ENCODE measurements at regions not wholly inside any gene's neighbourhood (a gene's known extent, or its start where the extent isn't known, plus 50 kb on each side); places are given as distances from the start of the nearest gene placed in this dataset.

- H3K27me3 ChIP-seq: no peaks in the 10 kb centered on the region
- H3K4me1 ChIP-seq (ENCODE audit: low read depth): peaks cover 6% of the 10 kb centered on the region
- H3K27ac ChIP-seq: no peak overlapping the region
- no peak overlapping the region for H3K4me3 ChIP-seq
- TF ChIP-seq CTCF (IDR thresholded peaks at IDR 0.05; ENCODE audit: low read depth, low read length): no peak
- H3K9me3 ChIP-seq (ENCODE audit: low read depth): no peaks in the 10 kb centered on the region
- H3K36me3 ChIP-seq: no peaks in the 10 kb centered on the region
- peak in 1 of 2 donors; percentile 70 for DNase-seq (ENCODE audit: low read depth in 1 of 2, low spot score in 1 of 2)
These were observed 112.2 kb downstream of the PLEKHG1 start for GRCh38 chr6:150711584-150712504.

- H3K4me1 ChIP-seq (ENCODE audit: low read depth): peaks cover 6% of the 10 kb centered on the region
- no peak overlapping the region for H3K4me3 ChIP-seq
- no peaks in the 10 kb centered on the region for H3K27me3 ChIP-seq
- TF ChIP-seq CTCF (IDR thresholded peaks at IDR 0.05; ENCODE audit: low read depth, low read length): no peak
- H3K36me3 ChIP-seq: no peaks in the 10 kb centered on the region
- H3K9me3 ChIP-seq (ENCODE audit: low read depth): no peaks in the 10 kb centered on the region
- no peak overlapping the region for H3K27ac ChIP-seq
- DNase-seq (ENCODE audit: low read depth in 1 of 2, low spot score in 1 of 2): no peak
These were observed 113.0 kb downstream of the PLEKHG1 start for GRCh38 chr6:150712505-150713252.

- peaks cover 6% of the 10 kb centered on the region for H3K4me1 ChIP-seq (ENCODE audit: low read depth)
- H3K36me3 ChIP-seq: no peaks in the 10 kb centered on the region
- no peak overlapping the region for H3K4me3 ChIP-seq
- no peak overlapping the region for H3K27ac ChIP-seq
- no peaks in the 10 kb centered on the region for H3K27me3 ChIP-seq
- no peak for TF ChIP-seq CTCF (IDR thresholded peaks at IDR 0.05; ENCODE audit: low read depth, low read length)
- DNase-seq (ENCODE audit: low read depth in 1 of 2, low spot score in 1 of 2): no peak
- H3K9me3 ChIP-seq (ENCODE audit: low read depth): no peaks in the 10 kb centered on the region
These were observed 113.8 kb downstream of the PLEKHG1 start for GRCh38 chr6:150713487-150713886.

GRCh38 chr6:150713931-150714330 is 114.2 kb downstream of the PLEKHG1 start:
- Histone ChIP-seq H3K27me3 (no peaks in the 10 kb centered on the region), H3K4me1 (ENCODE audit: low read depth) (peaks cover 6% of the 10 kb centered on the region), H3K9me3 (ENCODE audit: low read depth) (no peaks in the 10 kb centered on the region), H3K4me3 (no peak overlapping the region), H3K36me3 (no peaks in the 10 kb centered on the region), H3K27ac (no peak overlapping the region)
- TF ChIP-seq CTCF (IDR thresholded peaks at IDR 0.05; ENCODE audit: low read depth, low read length): no peak
- peak in 1 of 2 donors; percentile 41 for DNase-seq (ENCODE audit: low read depth in 1 of 2, low spot score in 1 of 2)

GRCh38 chr6:150715133-150715532 is 115.4 kb downstream of the PLEKHG1 start:
- no peaks in the 10 kb centered on the region for H3K27me3 ChIP-seq
- TF ChIP-seq CTCF (IDR thresholded peaks at IDR 0.05; ENCODE audit: low read depth, low read length): no peak
- no peaks in the 10 kb centered on the region for H3K36me3 ChIP-seq
- peaks cover 6% of the 10 kb centered on the region for H3K4me1 ChIP-seq (ENCODE audit: low read depth)
- no peak overlapping the region for H3K4me3 ChIP-seq
- no peak for DNase-seq (ENCODE audit: low read depth in 1 of 2, low spot score in 1 of 2)
- H3K9me3 ChIP-seq (ENCODE audit: low read depth): no peaks in the 10 kb centered on the region
- H3K27ac ChIP-seq: no peak overlapping the region

Measured in cardiac muscle cell (in vitro differentiated cells and primary cell).